Small intestine (tissue), 7 donors: ENCODE measurements at regions not wholly inside any gene's neighbourhood (a gene's known extent, or its start where the extent isn't known, plus 50 kb on each side); places are given as distances from the start of the nearest gene placed in this dataset.

Experiments
- DNase-seq, 2 donors: peaks; one replicate each; pipeline versions ENCODE4 v3.0.0 to v3.0.0-alpha.2; 2013
- FAIRE-seq: peaks from 2 replicates; lab custom pipeline; 2012; peaks lifted over from hg19 to GRCh38; lab: Jason Lieb, UNC
- H3K27ac ChIP-seq, 3 donors: one replicate each; pipeline ENCODE4 v1.5.1; 2013; ENCODE audit warnings: low read length in 2 of 3, mild to moderate bottlenecking in 2 of 3, control low read depth in 1 of 3, inconsistent platforms in 1 of 3, low read depth in 1 of 3, moderate library complexity in 1 of 3
- H3K27me3 ChIP-seq, 3 donors: one replicate each; pipeline ENCODE4 v1.6.1; 2013; ENCODE audit warnings: low read length in 3 of 3, inconsistent platforms in 1 of 3; ENCODE audit not compliant: control insufficient read depth in 3 of 3, insufficient read depth in 3 of 3
- H3K36me3 ChIP-seq, 3 donors: one replicate each; pipeline ENCODE4 v1.6.1; 2013; ENCODE audit warnings: low read length in 3 of 3, inconsistent platforms in 1 of 3, low read depth in 1 of 3, mild to moderate bottlenecking in 1 of 3, moderate library complexity in 1 of 3; ENCODE audit not compliant: control insufficient read depth in 3 of 3, insufficient read depth in 2 of 3
- H3K4me1 ChIP-seq, 3 donors: one replicate each; pipeline ENCODE4 v1.6.1; 2013; ENCODE audit warnings: low read length in 2 of 3, inconsistent platforms in 1 of 3, low read depth in 1 of 3, mild to moderate bottlenecking in 1 of 3, moderate library complexity in 1 of 3; ENCODE audit not compliant: control insufficient read depth in 3 of 3, insufficient read depth in 2 of 3
- H3K4me3 ChIP-seq, 3 donors: one replicate each; pipeline ENCODE4 v1.5.1; 2013; ENCODE audit warnings: low read length in 3 of 3, control low read depth in 1 of 3, inconsistent platforms in 1 of 3, low read depth in 1 of 3, mild to moderate bottlenecking in 1 of 3, moderate library complexity in 1 of 3
- H3K9me3 ChIP-seq, 2 donors: one replicate each; pipeline ENCODE4 v1.6.1; 2013; ENCODE audit warnings: low read depth in 1 of 2, low read length in 1 of 2; ENCODE audit not compliant: control insufficient read depth in 2 of 2, insufficient read depth in 1 of 2
- whole genome bisulfite sequencing, 3 donors: extraction: QIAGEN DNeasy Blood & Tissue Kit; methylation state at CpG; one replicate each; pipeline ENCODE4 v1.1.7; 2013; 5-methylcytosine and 5-hydroxymethylcytosine counted together
- donor health status: healthy with polysubstance abuse.
- donor health status: control.
- donor health status: control.
- donor health status: Bipolar disorder and iron deficiency.
- donor health status: healthy.

DNA sequence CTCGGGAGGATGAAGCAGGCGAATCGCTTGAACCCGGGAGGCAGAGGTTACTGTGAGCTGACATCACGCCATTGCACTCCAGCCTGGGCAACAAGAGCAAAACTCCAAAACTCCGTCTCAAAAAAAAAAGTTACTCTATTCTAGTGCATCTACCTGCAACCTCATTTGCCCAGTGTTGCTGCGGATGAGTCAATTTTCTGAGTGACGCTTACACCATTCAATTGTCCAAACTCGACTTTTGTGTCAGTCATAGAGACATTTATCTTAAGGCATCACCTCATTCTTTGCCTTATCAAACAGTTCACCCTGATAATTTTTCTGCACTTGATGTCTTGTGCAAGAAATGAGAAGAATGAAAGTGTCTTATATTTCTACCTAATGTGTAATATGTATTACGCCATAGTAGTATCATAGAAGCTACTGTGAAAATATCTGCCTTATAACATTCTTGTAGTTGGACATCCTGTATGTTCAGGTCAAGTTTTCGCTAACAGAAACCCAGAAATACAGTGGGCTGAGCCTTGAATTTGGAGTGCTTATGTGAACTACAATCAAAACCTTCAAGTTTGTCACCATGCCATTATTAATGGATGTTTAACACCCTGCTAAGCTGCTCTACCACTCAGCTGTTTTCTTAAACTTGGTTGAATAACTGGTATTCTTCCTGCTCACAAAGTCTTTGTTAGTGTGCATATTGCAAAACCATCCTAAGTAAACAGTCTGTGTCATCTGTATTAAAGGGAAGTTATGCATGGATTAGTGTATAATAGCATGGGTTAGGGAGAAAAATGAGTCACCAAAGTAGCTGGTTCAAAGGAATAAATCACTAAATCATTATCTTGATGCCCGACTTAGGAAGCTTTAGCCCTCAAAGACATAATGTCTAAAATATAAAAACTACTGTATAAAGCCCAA lies 531.0 kb upstream of the NR2F2 start:
- no peak for DNase-seq
- 83 to 93% (median 89%) methylated on average over 12 of the region's 12 CpGs for WGBS, 3 donors
- no peaks in the 10 kb centered on the region for H3K4me1 ChIP-seq
- H3K9me3 ChIP-seq: no peaks in the 10 kb centered on the region
- no peak overlapping the region for H3K27ac ChIP-seq
- FAIRE-seq: no peak
- H3K27me3 ChIP-seq: no peaks in the 10 kb centered on the region
- H3K4me3 ChIP-seq: no peak overlapping the region
- H3K36me3 ChIP-seq: no peaks in the 10 kb centered on the region

DNA sequence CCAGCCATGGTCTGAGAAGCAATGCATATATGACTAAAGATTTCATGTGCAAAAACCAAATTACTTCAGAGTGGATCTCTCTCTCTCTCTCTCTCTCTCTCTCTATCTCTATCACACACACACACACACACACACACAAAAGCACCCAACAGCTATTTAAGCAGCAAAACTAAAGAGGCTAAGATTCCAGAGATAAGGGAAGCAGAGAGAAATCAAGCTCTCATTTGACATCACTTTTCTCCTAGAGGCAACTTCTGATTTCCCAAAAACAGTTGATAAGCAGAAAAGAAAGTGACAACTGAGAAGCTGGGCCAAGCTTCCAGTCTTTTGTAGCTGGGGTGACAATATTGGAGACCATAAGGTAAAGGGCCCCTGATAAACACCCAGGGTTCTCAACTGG lies 526.0 kb upstream of the NR2F2 start:
- DNase-seq: no peak
- no peak for FAIRE-seq
- H3K4me1 ChIP-seq: no peaks in the 10 kb centered on the region
- no peaks in the 10 kb centered on the region for H3K27me3 ChIP-seq
- H3K36me3 ChIP-seq: no peaks in the 10 kb centered on the region
- H3K4me3 ChIP-seq: no peak overlapping the region
- no peak overlapping the region for H3K27ac ChIP-seq
- H3K9me3 ChIP-seq: no peaks in the 10 kb centered on the region

GRCh38 chr15:95812491-95812890 lies 518.0 kb upstream of the NR2F2 start:
- no peak for DNase-seq
- Histone ChIP-seq H3K27ac (no peak overlapping the region), H3K4me3 (no peak overlapping the region), H3K4me1 (no peaks in the 10 kb centered on the region), H3K9me3 (no peaks in the 10 kb centered on the region), H3K27me3 (no peaks in the 10 kb centered on the region), H3K36me3 (no peaks in the 10 kb centered on the region)
- 64 to 77% (median 77%) methylated on average over 2 of the region's 2 CpGs for WGBS, 3 donors
- FAIRE-seq: no peak

DNA sequence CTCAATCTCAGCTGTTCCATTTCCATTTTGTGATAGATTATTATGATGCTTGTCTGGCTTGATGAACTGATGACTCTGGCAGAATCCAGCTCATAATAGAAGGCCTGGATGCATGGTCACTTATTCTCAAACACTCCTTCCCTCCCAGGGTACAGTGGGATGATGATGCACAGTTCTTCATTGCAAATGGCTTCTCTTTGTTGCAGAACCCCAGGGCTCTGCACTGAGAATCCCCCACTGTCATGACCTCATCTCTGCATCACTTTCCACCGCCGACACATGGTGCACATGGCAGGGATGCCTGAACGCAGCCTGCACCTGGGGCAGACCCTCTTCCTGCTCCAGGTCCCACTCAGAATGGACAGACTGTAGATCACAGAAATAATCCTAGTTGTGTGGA lies 515.6 kb upstream of the NR2F2 start:
- WGBS, 3 donors: 96 to 97% (median 96%) methylated on average over 3 of the region's 3 CpGs
- no peaks in the 10 kb centered on the region for H3K27me3 ChIP-seq
- no peaks in the 10 kb centered on the region for H3K4me1 ChIP-seq
- FAIRE-seq (no peak), DNase-seq (no peak)
- no peaks in the 10 kb centered on the region for H3K36me3 ChIP-seq
- H3K27ac ChIP-seq: no peak overlapping the region
- H3K4me3 ChIP-seq: no peak overlapping the region
- H3K9me3 ChIP-seq: no peaks in the 10 kb centered on the region

GRCh38 chr15:95816591-95816990 lies 513.9 kb upstream of the NR2F2 start:
- DNase-seq: no peak
- no peaks in the 10 kb centered on the region for H3K4me1 ChIP-seq
- WGBS, 3 donors: 79 to 91% (median 86%) methylated on average over 4 of the region's 4 CpGs
- no peak overlapping the region for H3K27ac ChIP-seq
- no peaks in the 10 kb centered on the region for H3K36me3 ChIP-seq
- no peak overlapping the region for H3K4me3 ChIP-seq
- H3K27me3 ChIP-seq: no peaks in the 10 kb centered on the region
- no peaks in the 10 kb centered on the region for H3K9me3 ChIP-seq
- FAIRE-seq: no peak

DNA sequence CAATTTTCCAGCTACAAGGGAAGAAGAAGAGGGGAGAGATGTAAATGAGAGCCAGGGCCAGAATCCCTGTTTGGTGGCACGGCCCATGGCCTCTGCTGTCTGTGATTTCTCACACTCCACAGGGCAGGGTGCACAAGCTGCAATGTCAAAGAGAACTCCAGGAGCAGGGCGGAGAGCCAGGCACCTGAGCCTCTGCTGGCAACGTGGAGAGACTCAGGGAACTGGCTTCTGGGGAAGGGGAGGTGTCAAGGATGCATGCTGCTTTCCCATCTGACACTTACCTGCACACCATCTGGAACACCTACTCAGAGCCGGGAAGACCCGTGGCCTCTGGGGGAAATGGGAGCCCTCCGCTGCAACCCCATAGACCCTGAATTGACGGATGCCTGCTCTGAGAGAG lies 507.5 kb upstream of the NR2F2 start:
- Histone ChIP-seq H3K9me3 (no peaks in the 10 kb centered on the region), H3K27me3 (no peaks in the 10 kb centered on the region), H3K36me3 (no peaks in the 10 kb centered on the region), H3K4me3 (no peak overlapping the region), H3K4me1 (no peaks in the 10 kb centered on the region), H3K27ac (no peak overlapping the region)
- FAIRE-seq: no peak
- WGBS, 3 donors: 67 to 83% (median 75%) methylated on average over 7 of the region's 7 CpGs
- no peak for DNase-seq

DNA sequence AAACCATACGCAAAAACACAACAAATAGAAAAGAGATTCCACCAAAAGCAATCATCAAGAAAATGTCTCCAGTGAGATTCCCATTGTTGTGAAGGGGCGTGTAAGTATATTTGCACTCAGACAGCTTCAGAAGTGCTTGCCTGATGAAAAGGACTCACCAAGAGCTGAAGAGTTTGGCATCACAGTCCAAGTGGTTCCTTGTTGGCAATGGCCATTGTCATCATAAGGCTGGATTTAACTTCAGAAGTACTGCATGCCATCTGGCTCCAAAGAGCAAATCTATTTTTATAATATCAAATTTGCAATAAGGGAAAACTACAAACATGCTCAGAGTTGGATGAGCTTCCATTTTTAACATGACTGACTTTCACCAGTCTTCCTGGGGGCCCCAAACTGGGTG lies 505.3 kb upstream of the NR2F2 start:
- no peaks in the 10 kb centered on the region for H3K4me1 ChIP-seq

DNA sequence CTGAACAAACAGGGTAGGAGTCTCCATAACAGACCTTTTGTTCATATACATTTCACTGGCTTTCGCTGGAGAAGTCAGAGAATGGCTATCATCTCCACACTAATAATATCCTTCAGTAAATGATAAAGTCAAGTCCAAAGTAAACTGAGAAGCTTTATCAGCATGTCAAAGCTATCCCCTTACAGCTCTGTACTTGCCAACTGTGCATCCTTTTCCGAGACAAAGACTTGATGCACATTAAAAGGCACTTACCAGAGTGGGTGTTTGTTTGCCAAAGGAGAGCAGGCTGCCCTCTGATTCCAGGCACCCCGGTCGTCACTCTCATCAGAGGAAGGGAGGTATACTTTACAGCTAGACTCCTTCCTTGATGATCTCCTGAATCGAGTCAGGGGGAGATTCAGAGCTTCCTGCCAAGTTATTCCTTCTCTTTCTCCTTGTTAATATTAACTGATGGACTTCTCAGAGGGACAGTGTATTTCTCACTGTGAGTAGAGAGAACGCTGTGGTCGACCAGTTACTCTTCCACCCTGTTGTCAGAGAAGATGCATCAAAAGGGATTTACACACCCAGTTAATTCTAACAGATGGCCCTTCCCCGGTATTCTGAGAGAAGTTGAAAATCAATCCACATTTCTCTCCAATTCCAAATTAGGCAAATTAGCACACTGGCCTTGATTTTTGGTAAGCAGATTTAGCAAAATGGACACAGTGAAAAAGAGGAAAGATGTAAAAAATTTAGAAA lies 504.7 kb upstream of the NR2F2 start:
- Histone ChIP-seq H3K27me3 (no peaks in the 10 kb centered on the region), H3K4me1 (no peaks in the 10 kb centered on the region), H3K27ac (no peak overlapping the region), H3K4me3 (no peak overlapping the region), H3K36me3 (no peaks in the 10 kb centered on the region), H3K9me3 (no peaks in the 10 kb centered on the region)
- no peak for FAIRE-seq
- WGBS, 3 donors: 28 to 55% (median 42%) methylated on average over 8 of the region's 8 CpGs
- no peak for DNase-seq

More for the DNA sequence above, 505.3 kb upstream of the NR2F2 start:
- DNase-seq (no peak), FAIRE-seq (no peak)
- Histone ChIP-seq H3K27ac (no peak overlapping the region), H3K9me3 (no peaks in the 10 kb centered on the region), H3K36me3 (no peaks in the 10 kb centered on the region), H3K4me3 (no peak overlapping the region), H3K27me3 (no peaks in the 10 kb centered on the region)
- WGBS, 3 donors: 82 to 87% (median 86%) methylated on average over 2 of the region's 2 CpGs
